ENCODE measurements at regions not wholly inside any gene's neighbourhood (a gene's known extent, or its start where the extent isn't known, plus 50 kb on each side); places are given as distances from the start of the nearest gene placed in this dataset.
A peak's percentile ranks its signal among the peaks of the same experiment; 100 is the strongest.

DNA sequence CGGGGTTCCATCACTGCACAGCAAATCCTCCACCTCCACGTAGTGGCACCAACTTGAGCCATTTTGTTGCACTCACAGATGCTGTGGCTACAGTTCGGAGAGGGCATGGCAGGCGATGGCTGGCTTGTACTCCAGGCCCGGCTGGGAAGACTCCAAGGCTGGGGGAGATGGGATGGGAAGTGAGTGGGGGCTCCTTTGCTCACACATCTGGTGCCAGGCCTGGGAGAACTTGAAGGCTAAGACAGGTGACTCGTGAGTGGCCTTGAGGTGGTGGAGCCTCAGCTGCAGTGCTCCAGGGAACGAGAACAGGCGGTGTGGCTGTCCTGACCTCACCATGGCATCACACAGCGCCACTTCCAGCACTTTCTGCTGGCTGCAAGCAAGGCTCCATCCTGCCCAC lies 87.9 kb downstream of the PLXNA1 start:
- H3K9me3 Mint-ChIP-seq (ENCODE audit: low read depth), result peaks cover 7% of the 10 kb centered on the region
- no peaks in the 10 kb centered on the region for H3K36me3 Mint-ChIP-seq (ENCODE audit: low read depth)
- H3K4me3 Mint-ChIP-seq (ENCODE audit: unreplicated experiment), result no peak overlapping the region
- peaks cover 9% of the 10 kb centered on the region for H3K4me1 Mint-ChIP-seq (ENCODE audit: low read depth)
- TF ChIP-seq, protein P1, sequence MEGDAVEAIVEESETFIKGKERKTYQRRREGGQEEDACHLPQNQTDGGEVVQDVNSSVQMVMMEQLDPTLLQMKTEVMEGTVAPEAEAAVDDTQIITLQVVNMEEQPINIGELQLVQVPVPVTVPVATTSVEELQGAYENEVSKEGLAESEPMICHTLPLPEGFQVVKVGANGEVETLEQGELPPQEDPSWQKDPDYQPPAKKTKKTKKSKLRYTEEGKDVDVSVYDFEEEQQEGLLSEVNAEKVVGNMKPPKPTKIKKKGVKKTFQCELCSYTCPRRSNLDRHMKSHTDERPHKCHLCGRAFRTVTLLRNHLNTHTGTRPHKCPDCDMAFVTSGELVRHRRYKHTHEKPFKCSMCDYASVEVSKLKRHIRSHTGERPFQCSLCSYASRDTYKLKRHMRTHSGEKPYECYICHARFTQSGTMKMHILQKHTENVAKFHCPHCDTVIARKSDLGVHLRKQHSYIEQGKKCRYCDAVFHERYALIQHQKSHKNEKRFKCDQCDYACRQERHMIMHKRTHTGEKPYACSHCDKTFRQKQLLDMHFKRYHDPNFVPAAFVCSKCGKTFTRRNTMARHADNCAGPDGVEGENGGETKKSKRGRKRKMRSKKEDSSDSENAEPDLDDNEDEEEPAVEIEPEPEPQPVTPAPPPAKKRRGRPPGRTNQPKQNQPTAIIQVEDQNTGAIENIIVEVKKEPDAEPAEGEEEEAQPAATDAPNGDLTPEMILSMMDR (IDR thresholded peaks at IDR 0.05), result no peak
- H3K27me3 Mint-ChIP-seq (ENCODE audit: low read depth), result peaks cover 17% of the 10 kb centered on the region
- peak; percentile 69 for DNase-seq (ENCODE audit: low spot score)
- H3K27ac Mint-ChIP-seq (ENCODE audit: unreplicated experiment), result no peak overlapping the region

DNA sequence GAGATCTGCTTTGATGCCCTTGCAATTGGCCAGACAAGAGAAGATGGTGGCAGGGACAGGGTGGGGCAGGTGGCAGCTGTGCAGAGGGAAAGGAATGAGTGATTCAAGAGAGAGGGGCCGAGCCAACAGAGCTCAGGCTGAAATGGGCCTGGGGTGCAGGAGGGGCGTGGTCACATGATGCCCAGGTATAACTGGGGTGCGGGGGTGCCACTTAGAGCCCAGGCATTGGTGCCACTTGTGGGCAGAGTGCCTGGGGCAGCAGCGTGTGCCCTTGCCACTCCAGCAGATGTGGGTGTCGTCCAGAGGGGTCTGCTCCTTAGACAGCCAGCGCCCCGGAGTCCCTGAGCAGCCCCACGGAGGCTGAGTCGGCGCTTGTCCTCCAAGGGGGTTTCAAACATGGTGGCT lies 88.7 kb downstream of the PLXNA1 start:
- Mint-ChIP-seq H3K4me1 (ENCODE audit: low read depth) (peaks cover 9% of the 10 kb centered on the region), H3K9me3 (ENCODE audit: low read depth) (peaks cover 7% of the 10 kb centered on the region), H3K4me3 (ENCODE audit: unreplicated experiment) (no peak overlapping the region), H3K27ac (ENCODE audit: unreplicated experiment) (no peak overlapping the region), H3K36me3 (ENCODE audit: low read depth) (no peaks in the 10 kb centered on the region), H3K27me3 (ENCODE audit: low read depth) (peaks cover 17% of the 10 kb centered on the region)
- peak; percentile 84 for DNase-seq (ENCODE audit: low spot score)
- TF ChIP-seq, protein P1 (IDR thresholded peaks at IDR 0.05), result no peak

DNA sequence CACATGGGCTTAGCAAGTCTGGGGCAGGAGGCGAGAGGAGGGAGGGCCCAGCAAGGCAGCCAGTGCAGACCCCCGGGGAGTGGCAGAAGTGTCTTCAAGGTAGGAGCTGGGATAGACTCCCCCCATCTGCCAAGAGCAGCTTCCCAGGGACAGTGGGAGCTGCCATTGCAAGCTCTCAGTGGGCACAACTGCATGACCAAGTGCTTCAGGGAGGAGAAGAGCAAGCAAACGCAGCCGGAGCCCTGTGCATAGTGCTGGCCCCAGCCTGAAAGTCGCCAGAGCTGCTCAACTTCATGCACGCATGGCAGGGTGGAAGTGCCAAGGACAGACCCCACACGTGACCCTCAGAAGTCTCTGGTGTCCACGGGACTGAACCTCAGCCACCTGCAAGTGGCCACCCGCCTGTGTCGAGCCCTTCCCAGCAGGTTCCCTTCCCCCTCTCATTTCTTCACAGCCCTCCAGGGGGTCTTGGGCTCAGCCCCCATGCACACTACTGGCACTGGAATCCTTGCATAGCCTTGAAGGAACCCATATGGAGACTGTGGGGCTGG lies 89.4 kb downstream of the PLXNA1 start:
- Mint-ChIP-seq H3K36me3 (ENCODE audit: low read depth) (no peaks in the 10 kb centered on the region), H3K4me1 (ENCODE audit: low read depth) (peaks cover 9% of the 10 kb centered on the region), H3K9me3 (ENCODE audit: low read depth) (peaks cover 7% of the 10 kb centered on the region), H3K27ac (ENCODE audit: unreplicated experiment) (no peak overlapping the region), H3K4me3 (ENCODE audit: unreplicated experiment) (no peak overlapping the region), H3K27me3 (ENCODE audit: low read depth) (peaks cover 17% of the 10 kb centered on the region)
- TF ChIP-seq, protein P1 (IDR thresholded peaks at IDR 0.05), result no peak
- peak; percentile 65 for DNase-seq (ENCODE audit: low spot score)

DNA sequence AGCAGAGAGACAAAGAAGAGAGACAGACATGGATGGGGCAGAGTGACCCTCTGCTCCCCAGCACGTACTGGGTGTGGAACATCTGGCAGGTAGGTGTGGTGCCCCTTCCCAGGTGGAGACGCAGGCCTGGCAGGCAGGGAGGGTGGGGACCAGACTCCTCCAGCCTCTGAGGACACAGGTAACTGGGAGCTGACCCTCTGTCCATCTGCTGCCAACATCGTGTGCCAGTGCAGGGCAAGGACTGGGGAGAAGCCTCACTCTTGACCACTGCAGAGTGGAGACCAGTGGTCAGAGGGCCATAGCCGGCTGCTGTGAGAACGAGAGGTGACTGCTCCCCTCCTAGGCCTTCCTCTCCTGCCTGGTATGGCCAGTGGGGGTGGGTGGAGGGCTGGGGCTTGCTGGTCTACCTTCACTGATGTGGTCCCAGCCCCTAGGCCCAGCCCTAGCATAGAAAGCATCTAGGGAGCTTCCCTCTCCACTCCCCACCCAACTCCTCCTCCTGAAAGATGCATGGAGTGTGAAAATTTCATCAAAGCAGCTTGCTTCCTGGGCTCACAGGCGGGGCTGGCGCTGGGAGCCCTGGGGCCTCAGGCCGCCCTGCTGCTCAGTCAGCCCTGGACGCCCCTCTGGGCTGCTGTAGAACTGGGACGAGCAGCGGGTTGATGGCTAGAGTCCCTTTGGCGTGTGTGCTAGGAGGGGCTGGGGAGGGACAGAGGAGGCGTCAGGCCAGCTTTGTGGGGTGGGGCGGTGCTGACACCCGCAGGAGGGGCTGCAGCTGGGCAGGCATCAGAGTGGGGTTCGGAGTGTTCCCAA lies 90.3 kb downstream of the PLXNA1 start:
- Mint-ChIP-seq H3K27me3 (ENCODE audit: low read depth) (peaks cover 17% of the 10 kb centered on the region), H3K36me3 (ENCODE audit: low read depth) (no peaks in the 10 kb centered on the region), H3K9me3 (ENCODE audit: low read depth) (peaks cover 7% of the 10 kb centered on the region), H3K4me1 (ENCODE audit: low read depth) (peaks cover 9% of the 10 kb centered on the region), H3K4me3 (ENCODE audit: unreplicated experiment) (no peak overlapping the region), H3K27ac (ENCODE audit: unreplicated experiment) (no peak overlapping the region)
- TF ChIP-seq, protein P1 (IDR thresholded peaks at IDR 0.05), result no peak
- peak; percentile 78 for DNase-seq (ENCODE audit: low spot score)

DNA sequence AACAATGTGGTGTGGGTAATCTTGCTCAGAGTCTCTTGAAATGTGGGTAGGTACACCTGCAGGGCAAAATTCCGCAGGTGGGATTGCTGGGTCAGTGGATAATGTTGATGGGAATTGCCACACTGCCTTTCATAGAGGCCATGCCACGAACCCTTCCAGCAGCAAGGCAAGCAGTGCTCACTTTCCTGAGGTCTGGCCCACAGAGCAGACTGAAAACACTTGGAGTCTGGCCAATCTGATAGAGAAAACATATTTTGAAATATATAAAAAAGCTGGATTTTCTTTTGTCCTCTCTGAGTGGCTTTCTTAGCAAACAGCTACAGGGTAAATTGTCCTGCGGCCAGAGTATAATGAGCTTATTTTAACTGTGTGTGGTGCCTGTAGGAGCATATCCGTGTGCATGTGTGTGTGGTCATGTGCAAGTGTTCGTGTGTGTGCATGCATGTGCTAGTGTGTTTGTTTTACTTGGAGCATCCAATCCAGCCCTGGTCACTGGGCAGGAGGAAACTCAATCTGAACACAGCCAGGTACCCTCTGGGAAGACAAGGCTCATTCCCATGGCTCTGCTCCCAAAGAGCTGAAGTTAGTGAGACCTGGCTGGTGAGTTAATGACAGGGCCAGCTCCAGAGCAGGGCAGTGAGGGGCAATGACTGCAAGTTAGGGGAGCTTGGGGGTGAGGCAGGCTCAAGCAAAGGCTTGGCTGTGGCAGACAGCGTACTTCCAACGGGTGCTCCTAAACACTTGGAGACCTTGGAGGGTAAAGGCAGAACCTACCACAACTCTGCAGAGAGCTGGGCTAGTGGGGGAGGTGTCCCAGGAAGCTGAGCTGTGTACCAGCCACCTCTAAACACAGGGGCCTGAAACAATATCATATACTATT lies 91.3 kb downstream of the PLXNA1 start:
- peaks cover 16% of the 10 kb centered on the region for H3K27me3 Mint-ChIP-seq (ENCODE audit: low read depth)
- no peak overlapping the region for H3K4me3 Mint-ChIP-seq (ENCODE audit: unreplicated experiment)
- peaks cover 7% of the 10 kb centered on the region for H3K9me3 Mint-ChIP-seq (ENCODE audit: low read depth)
- H3K36me3 Mint-ChIP-seq (ENCODE audit: low read depth), result no peaks in the 10 kb centered on the region
- no peak overlapping the region for H3K27ac Mint-ChIP-seq (ENCODE audit: unreplicated experiment)
- no peak for DNase-seq (ENCODE audit: low spot score)
- TF ChIP-seq, protein P1 (IDR thresholded peaks at IDR 0.05), result no peak
- peaks cover 9% of the 10 kb centered on the region for H3K4me1 Mint-ChIP-seq (ENCODE audit: low read depth)

Data from chondrocyte (in vitro differentiated cells).